Spleen (tissue), 7 donors: ENCODE measurements at regions not wholly inside any gene's neighbourhood (a gene's known extent, or its start where the extent isn't known, plus 50 kb on each side); places are given as distances from the start of the nearest gene placed in this dataset.

ENCODE experiments used
- POLR2A ChIP-seq, 3 donors: fragments of 450-650 bp; IDR thresholded peaks; one replicate each; pipeline ENCODE4 v1.5.1; 2017; ENCODE audit warnings: antibody characterized with exemption in 3 of 3, mild to moderate bottlenecking in 1 of 3
- TF ChIP-seq, protein P1 (sequence below), 11 experiments: fragments of 200-600 bp in 7 of 11; fragments of 450-650 bp in 4 of 11; sonication (generic) in 4 of 11; IDR thresholded peaks in 8 of 11; conservative IDR thresholded peaks in 3 of 11; 1 replicate in 7 of 11; 2 replicates in 4 of 11; pipeline versions ENCODE4 v1.4.0 to v1.8.0; 2016 to 2021; ENCODE audit warnings: antibody characterized with exemption in 11 of 11, inconsistent platforms in 4 of 11, mild to moderate bottlenecking in 1 of 11
- donor health status: DM: no; HTN: no; CAD: no; lungs with moderate emphysema.
- donor health status: DM: no; HTN: no; CAD: no.
- donor health status: DM: no; HTN: no; CAD: no.

- TF ChIP-seq, protein P1, sequence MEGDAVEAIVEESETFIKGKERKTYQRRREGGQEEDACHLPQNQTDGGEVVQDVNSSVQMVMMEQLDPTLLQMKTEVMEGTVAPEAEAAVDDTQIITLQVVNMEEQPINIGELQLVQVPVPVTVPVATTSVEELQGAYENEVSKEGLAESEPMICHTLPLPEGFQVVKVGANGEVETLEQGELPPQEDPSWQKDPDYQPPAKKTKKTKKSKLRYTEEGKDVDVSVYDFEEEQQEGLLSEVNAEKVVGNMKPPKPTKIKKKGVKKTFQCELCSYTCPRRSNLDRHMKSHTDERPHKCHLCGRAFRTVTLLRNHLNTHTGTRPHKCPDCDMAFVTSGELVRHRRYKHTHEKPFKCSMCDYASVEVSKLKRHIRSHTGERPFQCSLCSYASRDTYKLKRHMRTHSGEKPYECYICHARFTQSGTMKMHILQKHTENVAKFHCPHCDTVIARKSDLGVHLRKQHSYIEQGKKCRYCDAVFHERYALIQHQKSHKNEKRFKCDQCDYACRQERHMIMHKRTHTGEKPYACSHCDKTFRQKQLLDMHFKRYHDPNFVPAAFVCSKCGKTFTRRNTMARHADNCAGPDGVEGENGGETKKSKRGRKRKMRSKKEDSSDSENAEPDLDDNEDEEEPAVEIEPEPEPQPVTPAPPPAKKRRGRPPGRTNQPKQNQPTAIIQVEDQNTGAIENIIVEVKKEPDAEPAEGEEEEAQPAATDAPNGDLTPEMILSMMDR (IDR thresholded peaks at IDR 0.05 in 8 of 11, conservative IDR thresholded peaks at IDR 0.05 in 3 of 11): no peak
- no peak for TF ChIP-seq POLR2A (IDR thresholded peaks at IDR 0.05)
Measured at GRCh38 chr14:85247071-85247470, 282.9 kb upstream of the FLRT2 start.
